OCI-LY1 (cell line): ENCODE measurements at regions not wholly inside any gene's neighbourhood (a gene's known extent, or its start where the extent isn't known, plus 50 kb on each side); places are given as distances from the start of the nearest gene placed in this dataset.

ENCODE experiments used
- H2AFZ ChIP-seq: fragments of 200-600 bp; sonication (generic), shearing (Covaris generic); 2 replicates; pipeline ENCODE4 v1.6.0; 2014; ENCODE audit warnings: antibody characterized with exemption, mild to moderate bottlenecking, low read length
- H3F3A ChIP-seq: fragments of 200-600 bp; sonication (generic), shearing (Covaris generic); 2 replicates; pipeline ENCODE4 v1.6.0; 2014; ENCODE audit warnings: mild to moderate bottlenecking, antibody characterized with exemption, low read length, moderate library complexity; ENCODE audit not compliant: insufficient read depth
- H3K27ac ChIP-seq: fragments of 200-600 bp; sonication (generic); 2 replicates; pipeline ENCODE4 v1.5.1; 2014; ENCODE audit warnings: low read length, mixed run types, mild to moderate bottlenecking, low read depth; ENCODE audit not compliant: poor library complexity, severe bottlenecking
- H3K27me3 ChIP-seq: fragments of 200-600 bp; sonication (generic); 2 replicates; pipeline ENCODE4 v1.6.0; 2014; ENCODE audit warnings: antibody characterized with exemption, mild to moderate bottlenecking, low read length, moderate library complexity; ENCODE audit not compliant: insufficient read depth
- H3K36me3 ChIP-seq: fragments of 200-600 bp; sonication (generic); 2 replicates; pipeline ENCODE4 v1.6.1; 2014; ENCODE audit warnings: mild to moderate bottlenecking, antibody characterized with exemption, low read length, moderate library complexity, mixed read lengths; ENCODE audit not compliant: insufficient read depth
- H3K4me1 ChIP-seq: fragments of 200-600 bp; sonication (generic); 2 replicates; pipeline ENCODE4 v1.5.1; 2014; ENCODE audit warnings: mild to moderate bottlenecking, low read length, moderate library complexity; ENCODE audit not compliant: insufficient read depth, severe bottlenecking
- H3K4me2 ChIP-seq: fragments of 200-600 bp; sonication (generic), shearing (Covaris generic); 2 replicates; pipeline ENCODE4 v1.6.1; 2014; ENCODE audit warnings: low read length
- H3K4me3 ChIP-seq: fragments of 200-600 bp; sonication (generic); 2 replicates; pipeline ENCODE4 v1.5.1; 2014; ENCODE audit warnings: low read length, low read depth, mild to moderate bottlenecking, mixed read lengths; ENCODE audit not compliant: poor library complexity, severe bottlenecking
- H3K79me2 ChIP-seq: fragments of 200-600 bp; shearing (Covaris generic); 2 replicates; pipeline ENCODE4 v1.6.1; 2016; ENCODE audit warnings: mixed run types, low read length, mixed read lengths; ENCODE audit not compliant: insufficient read depth
- H3K9ac ChIP-seq: fragments of 200-600 bp; sonication (generic), shearing (Covaris generic); 2 replicates; pipeline ENCODE4 v1.6.1; 2014; ENCODE audit warnings: mild to moderate bottlenecking, low read length, mixed read lengths
- H3K9me2 ChIP-seq: fragments of 200-600 bp; sonication (generic), shearing (Covaris generic); 2 replicates; pipeline ENCODE4 v1.6.1; 2014; ENCODE audit warnings: low read depth, mild to moderate bottlenecking, low read length, mixed read lengths
- H3K9me3 ChIP-seq: fragments of 200-600 bp; shearing (Covaris generic); 2 replicates; pipeline ENCODE4 v1.6.1; 2014; ENCODE audit warnings: low read length, mixed read lengths
- H4K20me1 ChIP-seq: fragments of 200-600 bp; sonication (generic), shearing (Covaris generic); 2 replicates; pipeline ENCODE4 v1.6.0; 2016; ENCODE audit warnings: mild to moderate bottlenecking, low read length; ENCODE audit not compliant: insufficient read depth
- CTCF ChIP-seq: fragments of 200-600 bp; sonication (generic), shearing (Covaris generic); IDR thresholded peaks from 2 replicates; pipeline ENCODE4 v1.5.1; 2017; ENCODE audit warnings: mild to moderate bottlenecking, antibody characterized with exemption, low read length, moderate library complexity, mixed read lengths
- EZH2 ChIP-seq: fragments of 200-600 bp; sonication (generic), shearing (Covaris generic); IDR thresholded peaks from 2 replicates; pipeline ENCODE4 v1.8.0; 2017; ENCODE audit warnings: borderline replicate concordance, mixed run types, mild to moderate bottlenecking, antibody characterized with exemption, low read length, moderate library complexity, mixed read lengths

- Histone ChIP-seq H3K4me1 (no peaks in the 10 kb centered on the region), H3F3A (no peaks in the 10 kb centered on the region), H3K9me3 (no peaks in the 10 kb centered on the region), H3K36me3 (no peaks in the 10 kb centered on the region), H2AFZ (no peak overlapping the region), H3K4me2 (no peak overlapping the region), H3K79me2 (no peaks in the 10 kb centered on the region), H3K27me3 (peaks cover 11% of the 10 kb centered on the region; the same call in 1 of the 2 replicates), H3K4me3 (no peak overlapping the region), H4K20me1 (no peaks in the 10 kb centered on the region), H3K27ac (no peak overlapping the region), H3K9ac (no peak overlapping the region), H3K9me2 (no peaks in the 10 kb centered on the region)
- TF ChIP-seq CTCF (no peak), EZH2 (no peak)
Measured at GRCh38 chr13:111557921-111558699, 237.7 kb downstream of the TEX29 start.

- Histone ChIP-seq H3K4me1 (no peaks in the 10 kb centered on the region), H4K20me1 (no peaks in the 10 kb centered on the region), H2AFZ (no peak overlapping the region), H3K9ac (no peak overlapping the region), H3K4me3 (no peak overlapping the region), H3K27ac (no peak overlapping the region), H3F3A (no peaks in the 10 kb centered on the region), H3K4me2 (no peak overlapping the region), H3K27me3 (peaks cover 11% of the 10 kb centered on the region; the same call in 1 of the 2 replicates), H3K36me3 (no peaks in the 10 kb centered on the region), H3K9me2 (no peaks in the 10 kb centered on the region), H3K9me3 (no peaks in the 10 kb centered on the region), H3K79me2 (no peaks in the 10 kb centered on the region)
- no peak for TF ChIP-seq CTCF
- TF ChIP-seq EZH2, result no peak
Measured at GRCh38 chr13:111558700-111559088, 238.3 kb downstream of the TEX29 start.

GRCh38 chr13:111559612-111560403 is 239.4 kb downstream of the TEX29 start:
- no peaks in the 10 kb centered on the region for H4K20me1 ChIP-seq
- no peaks in the 10 kb centered on the region for H3K9me2 ChIP-seq
- H3K4me3 ChIP-seq, result no peak overlapping the region
- H3K9me3 ChIP-seq, result no peaks in the 10 kb centered on the region
- TF ChIP-seq EZH2 (no peak), CTCF (no peak)
- no peaks in the 10 kb centered on the region for H3K4me1 ChIP-seq
- H3K9ac ChIP-seq, result no peak overlapping the region
- H3K36me3 ChIP-seq, result no peaks in the 10 kb centered on the region
- no peaks in the 10 kb centered on the region for H3K79me2 ChIP-seq
- no peak overlapping the region for H2AFZ ChIP-seq
- H3K27ac ChIP-seq, result no peak overlapping the region
- H3K27me3 ChIP-seq, result peaks cover 11% of the 10 kb centered on the region; the same call in 1 of the 2 replicates
- H3F3A ChIP-seq, result no peaks in the 10 kb centered on the region
- H3K4me2 ChIP-seq, result no peak overlapping the region
